CD4-positive, alpha-beta T cell (primary cell): ENCODE measurements at regions not wholly inside any gene's neighbourhood (a gene's known extent, or its start where the extent isn't known, plus 50 kb on each side); places are given as distances from the start of the nearest gene placed in this dataset.
A peak's percentile ranks its signal among the peaks of the same experiment; 100 is the strongest.

Source experiments
- ATAC-seq: fragments of 200-7000 bp; cut with Tn5 transposase; one replicate; pipeline ENCODE4 v1.10.0; 2022; ENCODE audit warnings: mild to moderate bottlenecking; ENCODE audit not compliant: poor library complexity
- CTCF ChIA-PET: fragments of 350-600 bp; sonication (Branson Sonifier 250); formaldehyde crosslinking; loops from one replicate; lab custom pipeline; 2021; ENCODE audit warnings: antibody characterized with exemption, inconsistent platforms; lab: Charles Lee
- POLR2A ChIA-PET: fragments of 350-600 bp; sonication (Branson Sonifier 250); formaldehyde crosslinking; loops from one replicate; lab custom pipeline; 2021; ENCODE audit warnings: antibody characterized with exemption, inconsistent platforms; lab: Charles Lee
- DNase-seq, 14 experiments: peaks; one replicate each; pipeline ENCODE4 v3.0.0-alpha.2; 2013 to 2020; ENCODE audit warnings: mixed read lengths in 2 of 14
- H3K27ac ChIP-seq, 2 donors: one replicate each; pipeline versions ENCODE4 v1.5.1 to v1.7.0; 2013; ENCODE audit warnings: low read length in 2 of 2, low read depth in 1 of 2, mild to moderate bottlenecking in 1 of 2
- H3K27me3 ChIP-seq, 2 experiments: 1 replicate in 1 of 2; 2 replicates in 1 of 2; pipeline versions ENCODE4 v1.6.1 to v1.7.0; 2013; ENCODE audit warnings: low read length in 2 of 2, control low read depth in 1 of 2, mild to moderate bottlenecking in 1 of 2, moderate library complexity in 1 of 2; ENCODE audit not compliant: insufficient read depth in 2 of 2, control insufficient read depth in 1 of 2
- H3K36me3 ChIP-seq: one replicate; pipeline ENCODE4 v1.6.1; 2013; ENCODE audit warnings: low read length, control low read depth; ENCODE audit not compliant: insufficient read depth
- H3K4me1 ChIP-seq: one replicate; pipeline ENCODE4 v1.6.1; 2013; ENCODE audit warnings: low read length, control low read depth; ENCODE audit not compliant: insufficient read depth
- H3K4me3 ChIP-seq: one replicate; pipeline ENCODE4 v1.5.1; 2013; ENCODE audit warnings: mild to moderate bottlenecking, low read length, moderate library complexity
- H3K9me3 ChIP-seq, 2 experiments: 1 replicate in 1 of 2; 2 replicates in 1 of 2; pipeline versions ENCODE4 v1.6.1 to v1.7.0; 2013; ENCODE audit warnings: low read length in 2 of 2, mild to moderate bottlenecking in 2 of 2, control low read depth in 1 of 2, moderate library complexity in 1 of 2; ENCODE audit not compliant: control insufficient read depth in 1 of 2, insufficient read depth in 1 of 2
- H3K27ac Mint-ChIP-seq: one replicate; pipeline ENCODE4 v1.8.0; 2020; ENCODE audit warnings: mixed read lengths
- H3K27me3 Mint-ChIP-seq: one replicate; pipeline ENCODE4 v1.8.0; 2021; ENCODE audit warnings: mixed read lengths
- H3K36me3 Mint-ChIP-seq: one replicate; pipeline ENCODE4 v1.8.0; 2021; ENCODE audit warnings: low read depth, mixed read lengths
- H3K4me1 Mint-ChIP-seq: one replicate; pipeline ENCODE4 v1.8.0; 2021; ENCODE audit warnings: low read depth, mixed read lengths
- H3K4me3 Mint-ChIP-seq: one replicate; pipeline ENCODE4 v1.8.0; 2020; ENCODE audit warnings: mild to moderate bottlenecking, mixed read lengths
- H3K9me3 Mint-ChIP-seq: one replicate; pipeline ENCODE4 v1.8.0; 2020; ENCODE audit warnings: mixed read lengths
- intact Hi-C, 2 experiments: fragments of 100-400 bp; cut with DNase I in 1 of 2; cut with micrococcal nuclease in 1 of 2; formaldehyde crosslinking; loops; one replicate each; pipeline versions ENCODE4 v1.15.1 to v1.9.0; 2023 to 2025; cut with DNase I, micrococcal nuclease
- TF ChIP-seq, protein P1 (sequence below): fragments of 200-600 bp; IDR thresholded peaks from one replicate; pipeline ENCODE4 v1.8.0; 2022; ENCODE audit warnings: antibody characterized with exemption, mild to moderate bottlenecking

DNA sequence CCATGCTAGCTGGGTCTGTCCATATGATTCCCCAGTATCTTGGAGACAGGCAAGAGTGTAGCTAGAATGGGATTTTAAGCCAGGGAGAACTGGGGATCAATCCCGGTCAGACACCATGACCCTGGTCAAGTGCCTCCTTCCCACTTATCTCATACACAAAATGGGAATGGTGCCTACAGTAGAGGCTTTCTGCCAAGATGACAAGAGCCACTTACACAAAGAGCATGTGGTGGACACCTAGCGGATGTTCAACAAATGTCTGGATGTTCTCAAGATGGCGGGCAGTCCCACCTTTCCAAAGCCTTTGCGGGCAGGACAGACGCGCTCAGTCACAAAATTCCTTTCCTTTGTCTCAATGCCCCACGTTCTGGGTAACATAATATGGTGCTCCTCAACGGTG, 57.3 kb downstream of the MAF start:
- no peak overlapping the region for H3K4me3 Mint-ChIP-seq
- no peak overlapping the region for H3K4me3 ChIP-seq
- ChIA-PET CTCF (no interaction called here), POLR2A (no interaction called here)
- TF ChIP-seq, protein P1, sequence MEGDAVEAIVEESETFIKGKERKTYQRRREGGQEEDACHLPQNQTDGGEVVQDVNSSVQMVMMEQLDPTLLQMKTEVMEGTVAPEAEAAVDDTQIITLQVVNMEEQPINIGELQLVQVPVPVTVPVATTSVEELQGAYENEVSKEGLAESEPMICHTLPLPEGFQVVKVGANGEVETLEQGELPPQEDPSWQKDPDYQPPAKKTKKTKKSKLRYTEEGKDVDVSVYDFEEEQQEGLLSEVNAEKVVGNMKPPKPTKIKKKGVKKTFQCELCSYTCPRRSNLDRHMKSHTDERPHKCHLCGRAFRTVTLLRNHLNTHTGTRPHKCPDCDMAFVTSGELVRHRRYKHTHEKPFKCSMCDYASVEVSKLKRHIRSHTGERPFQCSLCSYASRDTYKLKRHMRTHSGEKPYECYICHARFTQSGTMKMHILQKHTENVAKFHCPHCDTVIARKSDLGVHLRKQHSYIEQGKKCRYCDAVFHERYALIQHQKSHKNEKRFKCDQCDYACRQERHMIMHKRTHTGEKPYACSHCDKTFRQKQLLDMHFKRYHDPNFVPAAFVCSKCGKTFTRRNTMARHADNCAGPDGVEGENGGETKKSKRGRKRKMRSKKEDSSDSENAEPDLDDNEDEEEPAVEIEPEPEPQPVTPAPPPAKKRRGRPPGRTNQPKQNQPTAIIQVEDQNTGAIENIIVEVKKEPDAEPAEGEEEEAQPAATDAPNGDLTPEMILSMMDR = no peak
- H3K9me3 ChIP-seq = no peaks in the 10 kb centered on the region
- DNase-seq = no peak
- H3K27me3 Mint-ChIP-seq = peaks cover 5% of the 10 kb centered on the region
- no peaks in the 10 kb centered on the region for H3K36me3 ChIP-seq
- no peaks in the 10 kb centered on the region for H3K4me1 ChIP-seq
- no peak for ATAC-seq
- no peak overlapping the region for H3K27ac ChIP-seq
- H3K9me3 Mint-ChIP-seq = no peaks in the 10 kb centered on the region
- intact Hi-C loops = no loop called here
- no peaks in the 10 kb centered on the region for H3K27me3 ChIP-seq
- H3K36me3 Mint-ChIP-seq = no peaks in the 10 kb centered on the region
- no peak overlapping the region for H3K27ac Mint-ChIP-seq
- H3K4me1 Mint-ChIP-seq = no peaks in the 10 kb centered on the region

DNA sequence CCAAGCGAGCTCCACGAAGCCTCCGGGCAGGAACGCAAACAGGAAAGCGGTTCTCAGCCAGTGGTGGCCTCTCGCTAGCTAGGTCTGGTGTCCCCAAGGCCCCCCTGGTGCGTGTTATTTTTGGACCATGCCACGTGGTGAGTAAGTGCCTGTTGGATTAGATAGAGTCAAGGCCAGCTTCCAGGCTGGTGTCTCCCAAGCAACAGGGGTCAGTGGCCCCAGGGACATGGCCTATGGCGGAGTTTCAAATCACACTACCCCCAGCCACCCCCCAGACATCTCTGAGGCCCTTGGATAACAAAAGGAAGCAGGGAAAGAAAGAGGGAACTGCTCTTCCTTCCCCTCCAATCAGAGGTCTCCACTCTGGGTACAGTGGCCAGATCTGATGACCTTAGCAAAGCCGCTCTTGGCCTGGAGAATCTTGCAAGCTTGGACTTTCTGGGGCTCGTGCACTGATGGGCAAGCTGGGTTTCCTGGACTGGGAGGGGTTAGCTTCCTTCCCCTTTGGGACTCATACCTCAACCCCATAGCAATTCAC, 58.2 kb downstream of the MAF start:
- no peaks in the 10 kb centered on the region for H3K36me3 ChIP-seq
- CTCF ChIA-PET = interaction anchor here (1.4 kb wide), 1 partner anchor 11 kb away, joined by 3 read pairs; no protein-coding TSS in a partner anchor
- no peaks in the 10 kb centered on the region for H3K36me3 Mint-ChIP-seq
- ATAC-seq (no peak), DNase-seq (peak in 1 of 14 experiments; percentile 16)
- H3K9me3 Mint-ChIP-seq = no peaks in the 10 kb centered on the region
- H3K9me3 ChIP-seq = no peaks in the 10 kb centered on the region
- no peaks in the 10 kb centered on the region for H3K4me1 Mint-ChIP-seq
- TF ChIP-seq, protein P1 = no peak
- no peak overlapping the region for H3K4me3 Mint-ChIP-seq
- peaks cover 4% of the 10 kb centered on the region for H3K27me3 Mint-ChIP-seq
- no peaks in the 10 kb centered on the region for H3K4me1 ChIP-seq
- intact Hi-C loops = no loop called here
- H3K4me3 ChIP-seq = no peak overlapping the region
- no peak overlapping the region for H3K27ac ChIP-seq
- no peak overlapping the region for H3K27ac Mint-ChIP-seq
- POLR2A ChIA-PET = no interaction called here
- no peaks in the 10 kb centered on the region for H3K27me3 ChIP-seq

GRCh38 chr16:79540825-79541595, 59.5 kb downstream of the MAF start:
- CTCF ChIA-PET = interaction anchor here (1.4 kb wide), 1 partner anchor 13 kb away, joined by 3 read pairs; no protein-coding TSS in a partner anchor
- H3K27me3 ChIP-seq = no peaks in the 10 kb centered on the region
- POLR2A ChIA-PET = no interaction called here
- H3K36me3 Mint-ChIP-seq = no peaks in the 10 kb centered on the region
- H3K9me3 ChIP-seq = no peaks in the 10 kb centered on the region
- H3K27ac ChIP-seq = no peak overlapping the region
- no peaks in the 10 kb centered on the region for H3K36me3 ChIP-seq
- H3K27me3 Mint-ChIP-seq = no peaks in the 10 kb centered on the region
- TF ChIP-seq, protein P1 = no peak
- intact Hi-C loops = no loop called here
- no peak overlapping the region for H3K27ac Mint-ChIP-seq
- no peak overlapping the region for H3K4me3 ChIP-seq
- H3K4me1 Mint-ChIP-seq = no peaks in the 10 kb centered on the region
- no peak overlapping the region for H3K4me3 Mint-ChIP-seq
- no peaks in the 10 kb centered on the region for H3K9me3 Mint-ChIP-seq
- no peak for DNase-seq
- no peak for ATAC-seq
- H3K4me1 ChIP-seq = no peaks in the 10 kb centered on the region
